H9 (cell line): ENCODE measurements at regions not wholly inside any gene's neighbourhood (a gene's known extent, or its start where the extent isn't known, plus 50 kb on each side); places are given as distances from the start of the nearest gene placed in this dataset.

ENCODE experiments used
- DNase-seq: peaks from one replicate; pipeline ENCODE4 v3.0.0-alpha.2; 2017
- H2AFZ ChIP-seq: one replicate; pipeline ENCODE4 v1.6.1; 2013; ENCODE audit warnings: mild to moderate bottlenecking, low read length, control low read depth, moderate library complexity
- H2AK5ac ChIP-seq: 2 replicates; pipeline ENCODE4 v1.6.1; 2013; ENCODE audit warnings: low read length, control low read depth, mixed read lengths; ENCODE audit not compliant: insufficient read length
- H2BK120ac ChIP-seq: one replicate; pipeline ENCODE4 v1.6.1; 2013; ENCODE audit warnings: low read depth, mild to moderate bottlenecking, low read length, control low read depth, inconsistent platforms; ENCODE audit not compliant: poor library complexity, severe bottlenecking
- H2BK12ac ChIP-seq: 2 replicates; pipeline ENCODE4 v1.6.1; 2013; ENCODE audit warnings: low read length, control low read depth, mixed read lengths, low read depth; ENCODE audit not compliant: insufficient read length
- H2BK15ac ChIP-seq: 2 replicates; pipeline ENCODE4 v1.6.1; 2013; ENCODE audit warnings: low read depth, low read length, control low read depth
- H2BK20ac ChIP-seq: one replicate; pipeline ENCODE4 v1.6.1; 2013; ENCODE audit warnings: low read depth, mild to moderate bottlenecking, low read length, control low read depth, inconsistent platforms; ENCODE audit not compliant: poor library complexity, severe bottlenecking
- H2BK5ac ChIP-seq: 2 replicates; pipeline ENCODE4 v1.6.1; 2013; ENCODE audit warnings: low read length, control low read depth, mixed read lengths; ENCODE audit not compliant: insufficient read length
- H3K14ac ChIP-seq: 2 replicates; pipeline ENCODE4 v1.6.1; 2013; ENCODE audit warnings: low read length, control low read depth; ENCODE audit not compliant: insufficient read depth
- H3K18ac ChIP-seq: 2 replicates; pipeline ENCODE4 v1.6.1; 2013; ENCODE audit warnings: low read depth, mild to moderate bottlenecking, mixed read lengths, low read length, control low read depth; ENCODE audit not compliant: insufficient read length
- H3K23ac ChIP-seq: 2 replicates; pipeline ENCODE4 v1.6.1; 2013; ENCODE audit warnings: low read length, control low read depth, mixed read lengths, low read depth; ENCODE audit not compliant: insufficient read length
- H3K23me2 ChIP-seq: 2 replicates; pipeline ENCODE4 v1.6.1; 2013; ENCODE audit warnings: low read depth, mild to moderate bottlenecking, mixed read lengths, low read length, control low read depth; ENCODE audit not compliant: insufficient read length, poor library complexity, severe bottlenecking
- H3K27ac ChIP-seq: 2 replicates; pipeline ENCODE4 v1.5.1; 2013; ENCODE audit warnings: low read length, control low read depth, mixed read lengths, low read depth; ENCODE audit not compliant: insufficient read length
- H3K27me3 ChIP-seq: 2 replicates; pipeline ENCODE4 v1.6.1; 2013; ENCODE audit warnings: low read length, control low read depth, inconsistent platforms; ENCODE audit not compliant: insufficient read depth
- H3K4ac ChIP-seq: 2 replicates; pipeline ENCODE4 v1.6.1; 2013; ENCODE audit warnings: low read depth, mild to moderate bottlenecking, control low read depth, inconsistent platforms, low read length, moderate library complexity
- H3K4me1 ChIP-seq: 2 replicates; pipeline ENCODE4 v1.6.1; 2013; ENCODE audit warnings: low read length, control low read depth, inconsistent platforms; ENCODE audit not compliant: insufficient read depth
- H3K4me2 ChIP-seq: 2 replicates; pipeline ENCODE4 v1.6.1; 2013; ENCODE audit warnings: low read length, control low read depth, mixed read lengths; ENCODE audit not compliant: insufficient read length, insufficient read depth
- H3K56ac ChIP-seq: 2 replicates; pipeline ENCODE4 v1.6.1; 2013; ENCODE audit warnings: low read depth, mild to moderate bottlenecking, mixed read lengths, low read length, control low read depth; ENCODE audit not compliant: insufficient read length
- H3K79me1 ChIP-seq: 2 replicates; pipeline ENCODE4 v1.6.1; 2013; ENCODE audit warnings: low read depth, mild to moderate bottlenecking, moderate library complexity, low read length, control low read depth, inconsistent platforms; ENCODE audit not compliant: insufficient read depth, poor library complexity, severe bottlenecking
- H3K79me2 ChIP-seq: 2 replicates; pipeline ENCODE4 v1.6.1; 2013; ENCODE audit warnings: low read length, control low read depth, inconsistent platforms; ENCODE audit not compliant: insufficient read depth
- H3K9ac ChIP-seq: 2 replicates; pipeline ENCODE4 v1.6.1; 2013; ENCODE audit warnings: low read length, control low read depth, mixed read lengths; ENCODE audit not compliant: insufficient read length; ENCODE audit errors: extremely low read depth
- H3K9me3 ChIP-seq: one replicate; pipeline ENCODE4 v1.6.1; 2013; ENCODE audit warnings: low read depth, low read length, inconsistent platforms; ENCODE audit not compliant: control insufficient read depth
- H3T11ph ChIP-seq: one replicate; pipeline ENCODE4 v1.6.1; 2013; ENCODE audit warnings: mild to moderate bottlenecking, low read length, control low read depth, inconsistent platforms
- H4K20me1 ChIP-seq: one replicate; pipeline ENCODE4 v1.6.1; 2013; ENCODE audit not compliant: control insufficient read depth, insufficient read length, insufficient read depth
- H4K5ac ChIP-seq: 2 replicates; pipeline ENCODE4 v1.6.1; 2013; ENCODE audit warnings: low read depth, mild to moderate bottlenecking, mixed read lengths, low read length, control low read depth; ENCODE audit not compliant: insufficient read length
- H4K8ac ChIP-seq: replicated peaks from 2 replicates; pipeline ENCODE4 v1.6.1; 2013; ENCODE audit warnings: low read length, control low read depth, mixed read lengths, low read depth; ENCODE audit not compliant: insufficient read length
- H4K91ac ChIP-seq: 2 replicates; pipeline ENCODE4 v1.6.1; 2013; ENCODE audit warnings: low read depth, mild to moderate bottlenecking, moderate library complexity, mixed read lengths, low read length, control low read depth; ENCODE audit not compliant: insufficient read length
- H3K27ac Mint-ChIP-seq, 3 experiments: 2 replicates in 2 of 3; 3 replicates in 1 of 3; pipeline ENCODE4 v1.8.0; 2020 to 2021; ENCODE audit warnings: mixed read lengths in 3 of 3, mild to moderate bottlenecking in 1 of 3, moderate library complexity in 1 of 3
- H3K27me3 Mint-ChIP-seq: 2 replicates; pipeline ENCODE4 v1.8.0; 2021; ENCODE audit warnings: low read depth, mild to moderate bottlenecking, moderate library complexity, mixed read lengths
- H3K36me3 Mint-ChIP-seq, 3 experiments: 2 replicates in 2 of 3; 3 replicates in 1 of 3; pipeline ENCODE4 v1.8.0; 2020 to 2021; ENCODE audit warnings: low read depth in 3 of 3, mixed read lengths in 3 of 3; ENCODE audit not compliant: insufficient read depth in 1 of 3
- H3K4me1 Mint-ChIP-seq, 2 experiments: 2 replicates each; pipeline ENCODE4 v1.8.0; 2020; ENCODE audit warnings: mixed read lengths in 2 of 2
- H3K4me3 Mint-ChIP-seq, 2 experiments: 2 replicates in 1 of 2; 3 replicates in 1 of 2; pipeline ENCODE4 v1.8.0; 2020 to 2021; ENCODE audit warnings: mild to moderate bottlenecking in 2 of 2, mixed read lengths in 2 of 2, moderate library complexity in 1 of 2
- H3K9me3 Mint-ChIP-seq, 2 experiments: 2 replicates in 1 of 2; 3 replicates in 1 of 2; pipeline ENCODE4 v1.8.0; 2020; ENCODE audit warnings: mild to moderate bottlenecking in 2 of 2, mixed read lengths in 2 of 2, moderate library complexity in 1 of 2
- CTCF ChIP-seq: fragments of 200-600 bp; sonication (generic); conservative IDR thresholded peaks from 3 replicates; pipeline ENCODE4 v1.8.0; 2021; ENCODE audit warnings: antibody characterized with exemption, mild to moderate bottlenecking
- WGBS: extraction: QIAGEN DNeasy Blood & Tissue Kit; methylation state at CpG from one replicate; pipeline ENCODE4 v1.1.7; 2013; ENCODE audit warnings: missing lambda C conversion rate, low lambda C conversion rate, mixed read lengths; ENCODE audit not compliant: insufficient read length; ENCODE audit errors: extremely low coverage; 5-methylcytosine and 5-hydroxymethylcytosine counted together

- TF ChIP-seq CTCF, result no peak
- Histone ChIP-seq H3K23ac (no peak overlapping the region), H2BK120ac (no peak overlapping the region), H2BK12ac (no peak overlapping the region), H2BK15ac (no peak overlapping the region), H4K91ac (no peak overlapping the region), H4K5ac (no peak overlapping the region), H3K27ac (no peak overlapping the region), H2AFZ (no peak overlapping the region), H4K8ac (no peak overlapping the region), H3K27me3 (no peaks in the 10 kb centered on the region), H3K4ac (no peak overlapping the region), H3K18ac (no peak overlapping the region), H3K14ac (no peak overlapping the region), H4K20me1 (no peaks in the 10 kb centered on the region), H2BK20ac (no peak overlapping the region), H3K9me3 (no peaks in the 10 kb centered on the region), H3K9ac (no peak overlapping the region), H2BK5ac (no peak overlapping the region), H3K79me1 (no peaks in the 10 kb centered on the region), H3K23me2 (no peaks in the 10 kb centered on the region), H3T11ph (no peak overlapping the region), H2AK5ac (no peak overlapping the region), H3K4me2 (no peak overlapping the region), H3K79me2 (no peaks in the 10 kb centered on the region), H3K56ac (no peak overlapping the region), H3K4me1 (no peaks in the 10 kb centered on the region)
- no peaks in the 10 kb centered on the region for H3K27me3 Mint-ChIP-seq
- no CpG with 5 or more reads among the region's 2 CpGs for WGBS
- no peak overlapping the region for H3K27ac Mint-ChIP-seq
- no peak overlapping the region for H3K4me3 Mint-ChIP-seq
- peaks cover 23 to 30% of the 10 kb centered on the region in 2 experiments for H3K9me3 Mint-ChIP-seq
- peaks cover 9 to 12% of the 10 kb centered on the region in 2 experiments for H3K4me1 Mint-ChIP-seq
- DNase-seq, result no peak
- peaks cover 8 to 26% (median 11%) of the 10 kb centered on the region in 3 experiments; a peak in 6 of 7 replicates for H3K36me3 Mint-ChIP-seq
These were observed 260.4 kb downstream of the TBX18 start for GRCh38 chr6:84504025-84504424.
